ENCODE measurements at regions not wholly inside any gene's neighbourhood (a gene's known extent, or its start where the extent isn't known, plus 50 kb on each side); places are given as distances from the start of the nearest gene placed in this dataset.

- DNase-seq (ENCODE audit: insufficient read length, low spot score) (no peak), FAIRE-seq (no peak)
- TF ChIP-seq TAF1 (IDR thresholded peaks at IDR 0.05; ENCODE audit: low read depth, low read length) (no peak), PAX5 (IDR thresholded peaks at IDR 0.05; ENCODE audit: insufficient read depth, low read length, severe bottlenecking) (no peak)
Measured at GRCh38 chr2:11939523-11939922, 193.1 kb downstream of the LPIN1 start.

- TF ChIP-seq POU2F2 (IDR thresholded peaks at IDR 0.05; ENCODE audit: low read depth, low read length) (no peak), PAX5 (IDR thresholded peaks at IDR 0.05; ENCODE audit: insufficient read depth, low read length, severe bottlenecking) (no peak), TAF1 (IDR thresholded peaks at IDR 0.05; ENCODE audit: low read depth, low read length) (no peak), POLR2AphosphoS5 (IDR thresholded peaks at IDR 0.05; ENCODE audit: low read depth, low read length) (no peak), SPI1 (IDR thresholded peaks at IDR 0.05; ENCODE audit: low read depth, low read length) (no peak)
- no peak for FAIRE-seq
- DNase-seq (ENCODE audit: insufficient read length, low spot score): no peak
Measured at GRCh38 chr2:11940121-11940743, 193.8 kb downstream of the LPIN1 start.

GRCh38 chr2:11940799-11941198 lies 194.4 kb downstream of the LPIN1 start:
- TF ChIP-seq SPI1 (IDR thresholded peaks at IDR 0.05; ENCODE audit: low read depth, low read length) (no peak), PAX5 (IDR thresholded peaks at IDR 0.05; ENCODE audit: insufficient read depth, low read length, severe bottlenecking) (no peak), POLR2A (IDR thresholded peaks at IDR 0.05; ENCODE audit: low read depth, low read length) (no peak), TAF1 (IDR thresholded peaks at IDR 0.05; ENCODE audit: low read depth, low read length) (no peak), POU2F2 (IDR thresholded peaks at IDR 0.05; ENCODE audit: low read depth, low read length) (no peak)
- FAIRE-seq: no peak

GRCh38 chr2:11941201-11942177 lies 195.1 kb downstream of the LPIN1 start:
- TF ChIP-seq POU2F2 (IDR thresholded peaks at IDR 0.05; ENCODE audit: low read depth, low read length): no peak
- TF ChIP-seq POLR2A (IDR thresholded peaks at IDR 0.05; ENCODE audit: low read depth, low read length): no peak
- TF ChIP-seq TAF1 (IDR thresholded peaks at IDR 0.05; ENCODE audit: low read depth, low read length): no peak
- no peak for TF ChIP-seq SPI1 (IDR thresholded peaks at IDR 0.05; ENCODE audit: low read depth, low read length)
- no peak for DNase-seq (ENCODE audit: insufficient read length, low spot score)
- peak; percentile 9 for FAIRE-seq

More at GRCh38 chr2:11940799-11941198, 194.4 kb downstream of the LPIN1 start:
- DNase-seq (ENCODE audit: insufficient read length, low spot score): no peak

- DNase-seq (ENCODE audit: insufficient read length, low spot score) (no peak), FAIRE-seq (no peak)
- TF ChIP-seq TAF1 (IDR thresholded peaks at IDR 0.05; ENCODE audit: low read depth, low read length): no peak
- TF ChIP-seq POLR2AphosphoS5 (IDR thresholded peaks at IDR 0.05; ENCODE audit: low read depth, low read length): no peak
- TF ChIP-seq PAX5 (IDR thresholded peaks at IDR 0.05; ENCODE audit: insufficient read depth, low read length, severe bottlenecking): no peak
- no peak for TF ChIP-seq POLR2A (IDR thresholded peaks at IDR 0.05; ENCODE audit: low read depth, low read length)
- TF ChIP-seq SPI1 (IDR thresholded peaks at IDR 0.05; ENCODE audit: low read depth, low read length): no peak
- TF ChIP-seq POU2F2 (IDR thresholded peaks at IDR 0.05; ENCODE audit: low read depth, low read length): no peak
Measured at GRCh38 chr2:11942178-11942569, 195.7 kb downstream of the LPIN1 start.

- DNase-seq (ENCODE audit: insufficient read length, low spot score) (no peak), FAIRE-seq (no peak)
- TF ChIP-seq PAX5 (IDR thresholded peaks at IDR 0.05; ENCODE audit: insufficient read depth, low read length, severe bottlenecking): no peak
- TF ChIP-seq POLR2A (IDR thresholded peaks at IDR 0.05; ENCODE audit: low read depth, low read length): no peak
- TF ChIP-seq POU2F2 (IDR thresholded peaks at IDR 0.05; ENCODE audit: low read depth, low read length): no peak
- TF ChIP-seq SPI1 (IDR thresholded peaks at IDR 0.05; ENCODE audit: low read depth, low read length): peak; percentile 68
Measured at GRCh38 chr2:11944311-11944710, 197.9 kb downstream of the LPIN1 start.

GRCh38 chr2:11945139-11946126 lies 199.0 kb downstream of the LPIN1 start:
- TF ChIP-seq SPI1 (IDR thresholded peaks at IDR 0.05; ENCODE audit: low read depth, low read length): peak; percentile 56
- TF ChIP-seq POLR2A (IDR thresholded peaks at IDR 0.05; ENCODE audit: low read depth, low read length): no peak
- DNase-seq (ENCODE audit: insufficient read length, low spot score) (no peak), FAIRE-seq (peak; percentile 85)

- no peak for FAIRE-seq
Measured at GRCh38 chr2:11947956-11948355, 201.5 kb downstream of the LPIN1 start.

More at GRCh38 chr2:11947956-11948355, 201.5 kb downstream of the LPIN1 start:
- no peak for DNase-seq (ENCODE audit: insufficient read length, low spot score)
- TF ChIP-seq POU2F2 (IDR thresholded peaks at IDR 0.05; ENCODE audit: low read depth, low read length) (no peak), SPI1 (IDR thresholded peaks at IDR 0.05; ENCODE audit: low read depth, low read length) (no peak), POLR2A (IDR thresholded peaks at IDR 0.05; ENCODE audit: low read depth, low read length) (no peak), PAX5 (IDR thresholded peaks at IDR 0.05; ENCODE audit: insufficient read depth, low read length, severe bottlenecking) (no peak), TAF1 (IDR thresholded peaks at IDR 0.05; ENCODE audit: low read depth, low read length) (no peak), POLR2AphosphoS5 (IDR thresholded peaks at IDR 0.05; ENCODE audit: low read depth, low read length) (no peak)
